HepG2 (cell line): ENCODE measurements at regions not wholly inside any gene's neighbourhood (a gene's known extent, or its start where the extent isn't known, plus 50 kb on each side); places are given as distances from the start of the nearest gene placed in this dataset.

Source experiments
- ATAC-seq: fragments of 200-7000 bp; cut with Tn5 transposase; 3 replicates; pipeline ENCODE4 v1.9.1; 2020; ENCODE audit warnings: mild to moderate bottlenecking, moderate library complexity
- BruUV-seq: library from RNA; stranded (reverse); fragments of 400-500 nt; replicated peaks from 2 replicates; lab custom pipeline; 2021; lab: Mats Ljungman, UMichigan
- CTCF ChIA-PET: fragments of 300-600 bp; formaldehyde crosslinking; extraction: SDS; loops from one replicate; lab custom pipeline; 2021; ENCODE audit warnings: low total read pairs, inconsistent platforms, low intra/inter-chr PET ratio; lab: Yijun Ruan, JAX
- POLR2A ChIA-PET: fragments of 350-600 bp; sonication (Branson Sonifier 250); formaldehyde crosslinking; loops from one replicate; lab custom pipeline; 2020; ENCODE audit warnings: antibody characterized with exemption, inconsistent platforms; lab: Yijun Ruan, JAX
- DNase-seq: peaks from one replicate; pipeline ENCODE4 v3.0.0-alpha.2; 2015; ENCODE audit warnings: low spot score
- FAIRE-seq: peaks from 3 replicates; lab custom pipeline; 2011; peaks lifted over from hg19 to GRCh38; lab: Jason Lieb, UNC
- H2AFZ ChIP-seq: one replicate; pipeline ENCODE4 v1.6.1; 2011; ENCODE audit warnings: low read length, inconsistent platforms
- H3K27ac ChIP-seq: fragments of 300-600 bp; 3 replicates; pipeline ENCODE4 v1.8.0; 2011; ENCODE audit warnings: mixed run types, mild to moderate bottlenecking, mixed read lengths, low read length, inconsistent platforms; ENCODE audit not compliant: insufficient read depth; ENCODE audit errors: extremely low read length
- H3K27me3 ChIP-seq, 2 experiments: fragments of 200-600 bp in 1 of 2; 2 replicates in 1 of 2; 3 replicates in 1 of 2; pipeline versions ENCODE4 v1.6.0 to v1.8.0; 2011; ENCODE audit warnings: low read length in 2 of 2, mild to moderate bottlenecking in 2 of 2, moderate library complexity in 2 of 2, inconsistent platforms in 1 of 2; ENCODE audit not compliant: insufficient read depth in 2 of 2, control insufficient read depth in 1 of 2
- H3K36me3 ChIP-seq, 2 experiments: fragments of 200-600 bp in 1 of 2; replicated peaks in 1 of 2; 2 replicates in 1 of 2; 3 replicates in 1 of 2; pipeline versions ENCODE4 v1.5.1 to v1.8.0; 2011; ENCODE audit warnings: low read length in 2 of 2, inconsistent platforms in 1 of 2; ENCODE audit not compliant: insufficient read depth in 2 of 2, control insufficient read depth in 1 of 2
- H3K4me1 ChIP-seq: 2 replicates; pipeline ENCODE4 v1.5.1; 2012; ENCODE audit warnings: low read length, inconsistent platforms; ENCODE audit not compliant: insufficient read depth
- H3K4me2 ChIP-seq: 2 replicates; pipeline ENCODE4 v1.6.0; 2011; ENCODE audit warnings: low read depth, low read length, inconsistent platforms
- H3K4me3 ChIP-seq, 3 experiments: fragments of 200-600 bp in 1 of 3; sonication (generic), shearing (Covaris generic) in 1 of 3; replicated peaks in 1 of 3; 2 replicates each; pipeline ENCODE4 v1.5.1; 2011 to 2016; ENCODE audit warnings: low read length in 3 of 3, inconsistent platforms in 2 of 3, low read depth in 2 of 3, mild to moderate bottlenecking in 2 of 3, control low read depth in 1 of 3, mixed read lengths in 1 of 3; ENCODE audit not compliant: insufficient read depth in 1 of 3
- H3K79me2 ChIP-seq: one replicate; pipeline ENCODE4 v1.6.1; 2011; ENCODE audit warnings: low read length, inconsistent platforms; ENCODE audit not compliant: insufficient read depth
- H3K9ac ChIP-seq: 2 replicates; pipeline ENCODE4 v1.6.0; 2011; ENCODE audit warnings: mild to moderate bottlenecking, low read depth, low read length, inconsistent platforms; ENCODE audit not compliant: insufficient read depth
- H3K9me3 ChIP-seq: 2 replicates; pipeline ENCODE4 v1.5.1; 2012; ENCODE audit warnings: mild to moderate bottlenecking, low read length
- H4K20me1 ChIP-seq: 2 replicates; pipeline ENCODE4 v1.6.0; 2011; ENCODE audit warnings: inconsistent platforms, mild to moderate bottlenecking, low read length, moderate library complexity; ENCODE audit not compliant: insufficient read depth
- ATF7 ChIP-seq, 2 experiments: fragments of 450-650 bp in 1 of 2; sonication (generic) in 1 of 2; formaldehyde crosslinking in 1 of 2; IDR thresholded peaks; 2 replicates each; pipeline versions ENCODE4 v1.4.0 to v1.6.1; 2016 to 2020; ENCODE audit warnings: antibody characterized with exemption in 1 of 2, mild to moderate bottlenecking in 1 of 2, missing genetic modification reagents in 1 of 2
- CHD4 ChIP-seq: fragments of 200-600 bp; sonication (generic); IDR thresholded peaks from 2 replicates; pipeline ENCODE4 v1.7.0; 2017; ENCODE audit warnings: mild to moderate bottlenecking, low read length, borderline replicate concordance
- GABPA ChIP-seq, 2 experiments: IDR thresholded peaks; 2 replicates each; pipeline ENCODE4 v1.6.1; 2011 to 2016; ENCODE audit warnings: low read depth in 2 of 2, low read length in 1 of 2, missing biosample characterization in 1 of 2, missing genetic modification characterization in 1 of 2
- GTF2F1 ChIP-seq: fragments of 150-350 bp; IDR thresholded peaks from 2 replicates; pipeline ENCODE4 v1.6.1; 2014; ENCODE audit warnings: low read length
- HOXA9 ChIP-seq: sonication (generic); formaldehyde crosslinking; IDR thresholded peaks from 2 replicates; pipeline ENCODE4 v1.8.1; 2022; ENCODE audit warnings: missing genetic modification reagents, mild to moderate bottlenecking, moderate library complexity, borderline replicate concordance
- KDM3A ChIP-seq: IDR thresholded peaks from 2 replicates; pipeline ENCODE4 v1.6.1; 2018; ENCODE audit warnings: low read depth, missing compliant biosample characterization
- NCOA1 ChIP-seq: sonication (generic); formaldehyde crosslinking; IDR thresholded peaks from 2 replicates; pipeline ENCODE4 v1.9.0; 2021; ENCODE audit warnings: missing genetic modification reagents
- ONECUT2 ChIP-seq: sonication (generic); formaldehyde crosslinking; IDR thresholded peaks from 2 replicates; pipeline ENCODE4 v1.4.0; 2020; ENCODE audit warnings: missing genetic modification reagents
- YEATS2 ChIP-seq: sonication (generic); formaldehyde crosslinking; IDR thresholded peaks from 2 replicates; pipeline ENCODE4 v1.4.0; 2020; ENCODE audit warnings: missing genetic modification reagents, borderline replicate concordance
- ZEB1 ChIP-seq: IDR thresholded peaks from 2 replicates; pipeline ENCODE4 v1.6.1; 2012; ENCODE audit warnings: mild to moderate bottlenecking, low read depth, inconsistent platforms; ENCODE audit not compliant: insufficient replicate concordance
- ZFX ChIP-seq: sonication (generic); formaldehyde crosslinking; IDR thresholded peaks from 2 replicates; pipeline ENCODE4 v1.4.0; 2020; ENCODE audit warnings: mild to moderate bottlenecking, low read depth, missing genetic modification reagents, moderate library complexity
- ZNF24 ChIP-seq: fragments of 450-650 bp; IDR thresholded peaks from 2 replicates; pipeline ENCODE4 v1.6.1; 2017; ENCODE audit warnings: antibody characterized with exemption, mild to moderate bottlenecking
- ZNF329 ChIP-seq: sonication (generic); formaldehyde crosslinking; IDR thresholded peaks from 2 replicates; pipeline ENCODE4 v1.9.0; 2021; ENCODE audit warnings: low read depth, mild to moderate bottlenecking, missing genetic modification reagents
- in situ Hi-C: cut with HindIII; loops from 2 replicates; pipeline ENCODE4 v1.10.0; 2017; ENCODE audit warnings: low pct_unique_long_range_greater_than_20kb; ENCODE audit not compliant: extremely low pct_ligation_motif_present
- intact Hi-C: fragments of 100-400 bp; cut with micrococcal nuclease; formaldehyde crosslinking; loops from one replicate; pipeline ENCODE4 v1.10.0; 2022; ENCODE audit not compliant: unreplicated experiment
- TF ChIP-seq, protein P1 (sequence below): sonication (generic); formaldehyde crosslinking; IDR thresholded peaks from 2 replicates; pipeline ENCODE4 v1.5.0; 2020; ENCODE audit warnings: missing genetic modification reagents
- TF ChIP-seq, protein P2 (sequence below): sonication (generic); formaldehyde crosslinking; conservative IDR thresholded peaks from 2 replicates; pipeline ENCODE4 v1.4.0; 2020; ENCODE audit warnings: missing genetic modification reagents

DNA sequence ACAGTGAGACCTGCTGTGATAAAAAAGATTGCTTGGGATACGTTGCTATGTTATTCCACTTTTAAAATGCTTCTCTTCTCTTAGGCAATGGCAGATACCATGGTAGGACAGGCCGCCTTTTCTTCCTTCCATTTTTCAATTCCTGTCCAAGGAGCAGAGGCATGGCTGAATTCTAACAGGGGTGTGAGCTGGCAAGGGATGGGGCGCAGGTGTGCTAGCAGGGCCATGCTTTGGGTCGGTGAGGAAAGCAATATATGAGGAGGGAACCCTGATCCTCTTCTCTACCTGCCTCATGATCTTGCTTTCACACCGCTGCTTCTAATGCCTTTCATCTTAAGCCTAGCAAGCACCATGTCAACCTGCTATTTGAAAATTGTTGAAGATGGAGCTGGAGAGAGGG lies 225.0 kb downstream of the KATNAL1 start (continued):
- TF ChIP-seq ATF7 (IDR thresholded peaks at IDR 0.05) = no peak
- TF ChIP-seq ATF7 (CRISPR knock-in tag; IDR thresholded peaks at IDR 0.05) = no peak
- TF ChIP-seq ONECUT2 = no peak
- no peak for TF ChIP-seq YEATS2
- no peak for TF ChIP-seq ZNF329 (CRISPR knock-in tag)
- no peak for TF ChIP-seq ZNF24
- no peak for TF ChIP-seq ZFX (CRISPR knock-in tag)
- TF ChIP-seq, protein P1, sequence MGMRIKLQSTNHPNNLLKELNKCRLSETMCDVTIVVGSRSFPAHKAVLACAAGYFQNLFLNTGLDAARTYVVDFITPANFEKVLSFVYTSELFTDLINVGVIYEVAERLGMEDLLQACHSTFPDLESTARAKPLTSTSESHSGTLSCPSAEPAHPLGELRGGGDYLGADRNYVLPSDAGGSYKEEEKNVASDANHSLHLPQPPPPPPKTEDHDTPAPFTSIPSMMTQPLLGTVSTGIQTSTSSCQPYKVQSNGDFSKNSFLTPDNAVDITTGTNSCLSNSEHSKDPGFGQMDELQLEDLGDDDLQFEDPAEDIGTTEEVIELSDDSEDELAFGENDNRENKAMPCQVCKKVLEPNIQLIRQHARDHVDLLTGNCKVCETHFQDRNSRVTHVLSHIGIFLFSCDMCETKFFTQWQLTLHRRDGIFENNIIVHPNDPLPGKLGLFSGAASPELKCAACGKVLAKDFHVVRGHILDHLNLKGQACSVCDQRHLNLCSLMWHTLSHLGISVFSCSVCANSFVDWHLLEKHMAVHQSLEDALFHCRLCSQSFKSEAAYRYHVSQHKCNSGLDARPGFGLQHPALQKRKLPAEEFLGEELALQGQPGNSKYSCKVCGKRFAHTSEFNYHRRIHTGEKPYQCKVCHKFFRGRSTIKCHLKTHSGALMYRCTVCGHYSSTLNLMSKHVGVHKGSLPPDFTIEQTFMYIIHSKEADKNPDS (CRISPR knock-in tag) = no peak
- TF ChIP-seq HOXA9 (CRISPR knock-in tag) = no peak

DNA sequence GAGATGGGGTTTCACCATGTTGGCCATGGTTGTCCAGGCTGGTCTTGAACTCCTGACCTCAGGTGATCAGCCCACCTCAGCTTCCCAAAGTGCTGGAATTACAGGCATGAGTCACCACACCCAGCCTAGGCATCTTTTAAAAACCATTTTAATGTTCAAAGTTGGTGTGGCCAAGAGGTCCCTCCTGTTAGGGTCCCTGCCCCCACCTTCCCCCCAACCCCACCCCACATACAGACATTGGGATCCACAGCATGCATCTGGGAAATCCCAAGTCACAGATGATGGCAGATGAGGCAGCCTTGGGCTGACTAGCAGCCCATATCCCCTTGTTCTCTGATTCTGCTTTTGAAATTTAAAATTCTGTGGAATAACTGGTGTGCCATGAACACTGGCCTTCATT lies 226.0 kb downstream of the KATNAL1 start:
- BruUV-seq = no TSS peak

More for the DNA sequence above, 226.0 kb downstream of the KATNAL1 start:
- TF ChIP-seq ONECUT2 (no peak), ZEB1 (no peak), NCOA1 (CRISPR knock-in tag) (no peak), GTF2F1 (no peak), KDM3A (no peak), CHD4 (no peak), GABPA (IDR thresholded peaks at IDR 0.05; ENCODE audit: low read depth, low read length) (no peak), GABPA (CRISPR knock-in tag; IDR thresholded peaks at IDR 0.05; ENCODE audit: low read depth) (no peak)
- TF ChIP-seq, protein P2, sequence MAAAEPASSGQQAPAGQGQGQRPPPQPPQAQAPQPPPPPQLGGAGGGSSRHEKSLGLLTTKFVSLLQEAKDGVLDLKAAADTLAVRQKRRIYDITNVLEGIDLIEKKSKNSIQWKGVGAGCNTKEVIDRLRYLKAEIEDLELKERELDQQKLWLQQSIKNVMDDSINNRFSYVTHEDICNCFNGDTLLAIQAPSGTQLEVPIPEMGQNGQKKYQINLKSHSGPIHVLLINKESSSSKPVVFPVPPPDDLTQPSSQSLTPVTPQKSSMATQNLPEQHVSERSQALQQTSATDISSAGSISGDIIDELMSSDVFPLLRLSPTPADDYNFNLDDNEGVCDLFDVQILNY (CRISPR knock-in tag) = no peak
- in situ Hi-C loops = no loop called here
- DNase-seq (no peak), FAIRE-seq (no peak), ATAC-seq (no peak)
- no peaks in the 10 kb centered on the region for H3K9me3 ChIP-seq
- H3K79me2 ChIP-seq = no peaks in the 10 kb centered on the region
- H3K4me1 ChIP-seq = no peaks in the 10 kb centered on the region
- no peak overlapping the region for H3K4me3 ChIP-seq
- intact Hi-C loops = no loop called here
- ChIA-PET CTCF (no interaction called here), POLR2A (no interaction called here)
- no peak overlapping the region for H3K9ac ChIP-seq
- H2AFZ ChIP-seq = no peak overlapping the region
- no peak overlapping the region for H3K4me2 ChIP-seq
- no peak overlapping the region for H3K27ac ChIP-seq
- no peaks in the 10 kb centered on the region for H4K20me1 ChIP-seq
- H3K27me3 ChIP-seq = no peaks in the 10 kb centered on the region; a peak in 1 of 5 replicates
- H3K36me3 ChIP-seq = no peaks in the 10 kb centered on the region
